ENCODE measurements at regions not wholly inside any gene's neighbourhood (a gene's known extent, or its start where the extent isn't known, plus 50 kb on each side); places are given as distances from the start of the nearest gene placed in this dataset.

- TF ChIP-seq GATAD2B (conservative IDR thresholded peaks at IDR 0.05; ENCODE audit: low read depth) (no peak), SREBF1 (IDR thresholded peaks at IDR 0.05; ENCODE audit: low read length) (no peak), MYB (IDR thresholded peaks at IDR 0.05; ENCODE audit: borderline replicate concordance, low read depth, low read length) (no peak), LARP7 (IDR thresholded peaks at IDR 0.05) (no peak), HDGF (IDR thresholded peaks at IDR 0.05) (no peak), EED (IDR thresholded peaks at IDR 0.05; ENCODE audit: low read depth) (no peak), SUZ12 (IDR thresholded peaks at IDR 0.05; ENCODE audit: unreplicated experiment) (no peak), GABPA (IDR thresholded peaks at IDR 0.05; ENCODE audit: low read depth) (no peak), ZNF687 (IDR thresholded peaks at IDR 0.05) (no peak), RAD51 (IDR thresholded peaks at IDR 0.05) (no peak), ESRRA (IDR thresholded peaks at IDR 0.05; ENCODE audit: low read length) (no peak), YY1 (IDR thresholded peaks at IDR 0.05; ENCODE audit: low read depth, low read length) (no peak), SIN3A (IDR thresholded peaks at IDR 0.05; ENCODE audit: low read depth, low read length) (no peak), SIX5 (IDR thresholded peaks at IDR 0.05; ENCODE audit: low read depth, low read length, severe bottlenecking) (no peak)
- Histone ChIP-seq H3K4me1 (ENCODE audit: control insufficient read depth, insufficient read depth, low read length) (no peaks in the 10 kb centered on the region), H3K9ac (ENCODE audit: control insufficient read depth, insufficient read depth, low read length) (no peak overlapping the region), H4K20me1 (ENCODE audit: control insufficient read depth, insufficient read depth) (no peaks in the 10 kb centered on the region), H3K4me3 (no peak overlapping the region), H3K79me2 (ENCODE audit: control insufficient read depth, insufficient read depth, low read length) (no peaks in the 10 kb centered on the region), H3K4me2 (ENCODE audit: control insufficient read depth, insufficient read depth) (no peak overlapping the region), H3K27ac (ENCODE audit: control insufficient read depth, insufficient read depth) (no peak overlapping the region), H3K36me3 (ENCODE audit: control insufficient read depth in 2 of 2, insufficient read depth in 2 of 2, low read length in 1 of 2) (no peaks in the 10 kb centered on the region), H2AFZ (ENCODE audit: control insufficient read depth, low read depth, low read length) (no peak overlapping the region), H3K27me3 (replicated peaks in 1 of 2; ENCODE audit: control insufficient read depth in 2 of 2, insufficient read depth in 2 of 2, low read length in 1 of 2) (no peaks in the 10 kb centered on the region), H3K9me3 (replicated peaks; ENCODE audit: control insufficient read depth, insufficient read depth, low read length) (no peaks in the 10 kb centered on the region)
- no peak for DNase-seq (ENCODE audit: low read depth, low spot score)
- WGBS (ENCODE audit: insufficient coverage, insufficient replicate concordance, low lambda C conversion rate, missing lambda C conversion rate) = 47% methylated on average over 2 of the region's 2 CpGs
- ATAC-seq = no peak
- ChIA-PET RAD21 (ENCODE audit: unreplicated experiment) (no interaction called here), SMC1A (ENCODE audit: uncharacterized antibody, unreplicated experiment) (no interaction called here), CTCF (no interaction called here), POLR2A (no interaction called here)
- no TSS peak for BruUV-seq (replicated peaks)
- no peak for FAIRE-seq
- in situ Hi-C loops (cut with MboI) = no loop called here
- intact Hi-C loops (cut with micrococcal nuclease; ENCODE audit: unreplicated experiment) = no loop called here
Measured at GRCh38 chr6:82781620-82782204, 283.9 kb downstream of the UBE3D start.
